ENCODE measurements at regions not wholly inside any gene's neighbourhood (a gene's known extent, or its start where the extent isn't known, plus 50 kb on each side); places are given as distances from the start of the nearest gene placed in this dataset.

- H3K4me3 ChIP-seq (ENCODE audit: extremely low read depth, insufficient read depth, low read length, poor library complexity, severe bottlenecking) = no peak overlapping the region
- H3K4me1 ChIP-seq (ENCODE audit: control insufficient read depth, insufficient read depth, low read length, poor library complexity, severe bottlenecking) = no peaks in the 10 kb centered on the region
- no peaks in the 10 kb centered on the region for H3K9me3 ChIP-seq (ENCODE audit: control insufficient read depth, low read length)
- no peaks in the 10 kb centered on the region for H3K36me3 ChIP-seq (ENCODE audit: control insufficient read depth, insufficient read depth, low read length)
- H3K27ac ChIP-seq (ENCODE audit: low read depth, low read length, severe bottlenecking) = no peak overlapping the region
Measured at GRCh38 chr13:84994582-84994981, 804.6 kb downstream of the SLITRK6 start.

DNA sequence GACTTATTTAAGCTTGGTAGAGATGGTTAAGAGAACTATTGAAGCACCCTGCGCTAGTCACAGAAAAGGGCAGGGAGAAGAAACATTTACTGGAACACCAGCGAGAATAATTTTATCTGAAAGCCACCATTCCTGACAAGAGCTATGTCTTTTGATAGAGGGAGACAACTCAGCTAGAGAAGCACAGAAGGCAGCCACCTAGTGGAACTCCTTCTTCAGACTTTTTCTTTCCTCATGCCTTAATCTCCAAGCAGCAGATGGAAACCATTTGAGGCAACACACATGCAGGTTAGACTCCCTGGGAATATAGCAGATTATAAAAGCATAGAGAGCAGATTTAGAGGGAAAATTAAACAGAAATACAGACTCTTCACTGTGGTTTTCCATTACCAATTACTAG, 813.4 kb downstream of the SLITRK6 start:
- no peaks in the 10 kb centered on the region for H3K36me3 ChIP-seq (ENCODE audit: control insufficient read depth, insufficient read depth, low read length)

GRCh38 chr13:84983321-84983720, 815.9 kb downstream of the SLITRK6 start:
- Histone ChIP-seq H3K4me1 (ENCODE audit: control insufficient read depth, insufficient read depth, low read length, poor library complexity, severe bottlenecking) (no peaks in the 10 kb centered on the region), H3K27ac (ENCODE audit: low read depth, low read length, severe bottlenecking) (no peak overlapping the region), H3K36me3 (ENCODE audit: control insufficient read depth, insufficient read depth, low read length) (no peaks in the 10 kb centered on the region), H3K4me3 (ENCODE audit: extremely low read depth, insufficient read depth, low read length, poor library complexity, severe bottlenecking) (no peak overlapping the region), H3K9me3 (ENCODE audit: control insufficient read depth, low read length) (no peaks in the 10 kb centered on the region)
- no CpG with 5 or more reads among the region's 2 CpGs for WGBS, 2 experiments (ENCODE audit: insufficient coverage in 2 of 2)

More for the DNA sequence above, 813.4 kb downstream of the SLITRK6 start:
- H3K27ac ChIP-seq (ENCODE audit: low read depth, low read length, severe bottlenecking) = no peak overlapping the region
- H3K9me3 ChIP-seq (ENCODE audit: control insufficient read depth, low read length) = no peaks in the 10 kb centered on the region
- H3K4me3 ChIP-seq (ENCODE audit: extremely low read depth, insufficient read depth, low read length, poor library complexity, severe bottlenecking) = no peak overlapping the region
- 69% methylated on average over 2 of the region's 2 CpGs; no CpG with 5 or more reads in 1 of the 2 experiments for WGBS, 2 experiments (ENCODE audit: insufficient coverage in 2 of 2)
- no peaks in the 10 kb centered on the region for H3K4me1 ChIP-seq (ENCODE audit: control insufficient read depth, insufficient read depth, low read length, poor library complexity, severe bottlenecking)

- Histone ChIP-seq H3K27ac (ENCODE audit: low read depth, low read length, severe bottlenecking) (no peak overlapping the region), H3K36me3 (ENCODE audit: control insufficient read depth, insufficient read depth, low read length) (no peaks in the 10 kb centered on the region), H3K4me3 (ENCODE audit: extremely low read depth, insufficient read depth, low read length, poor library complexity, severe bottlenecking) (no peak overlapping the region), H3K4me1 (ENCODE audit: control insufficient read depth, insufficient read depth, low read length, poor library complexity, severe bottlenecking) (no peaks in the 10 kb centered on the region), H3K9me3 (ENCODE audit: control insufficient read depth, low read length) (no peaks in the 10 kb centered on the region)
- no CpG with 5 or more reads among the region's 2 CpGs for WGBS, 2 experiments (ENCODE audit: insufficient coverage in 2 of 2)
Measured at GRCh38 chr13:84980571-84980970, 818.6 kb downstream of the SLITRK6 start.

GRCh38 chr13:84978851-84979250, 820.4 kb downstream of the SLITRK6 start:
- no peak overlapping the region for H3K27ac ChIP-seq (ENCODE audit: low read depth, low read length, severe bottlenecking)
- no peaks in the 10 kb centered on the region for H3K9me3 ChIP-seq (ENCODE audit: control insufficient read depth, low read length)
- no peaks in the 10 kb centered on the region for H3K36me3 ChIP-seq (ENCODE audit: control insufficient read depth, insufficient read depth, low read length)
- H3K4me1 ChIP-seq (ENCODE audit: control insufficient read depth, insufficient read depth, low read length, poor library complexity, severe bottlenecking) = no peaks in the 10 kb centered on the region
- H3K4me3 ChIP-seq (ENCODE audit: extremely low read depth, insufficient read depth, low read length, poor library complexity, severe bottlenecking) = no peak overlapping the region

- Histone ChIP-seq H3K36me3 (ENCODE audit: control insufficient read depth, insufficient read depth, low read length) (no peaks in the 10 kb centered on the region), H3K27ac (ENCODE audit: low read depth, low read length, severe bottlenecking) (no peak overlapping the region)
Measured at GRCh38 chr13:84973661-84974060, 825.6 kb downstream of the SLITRK6 start.

DNA sequence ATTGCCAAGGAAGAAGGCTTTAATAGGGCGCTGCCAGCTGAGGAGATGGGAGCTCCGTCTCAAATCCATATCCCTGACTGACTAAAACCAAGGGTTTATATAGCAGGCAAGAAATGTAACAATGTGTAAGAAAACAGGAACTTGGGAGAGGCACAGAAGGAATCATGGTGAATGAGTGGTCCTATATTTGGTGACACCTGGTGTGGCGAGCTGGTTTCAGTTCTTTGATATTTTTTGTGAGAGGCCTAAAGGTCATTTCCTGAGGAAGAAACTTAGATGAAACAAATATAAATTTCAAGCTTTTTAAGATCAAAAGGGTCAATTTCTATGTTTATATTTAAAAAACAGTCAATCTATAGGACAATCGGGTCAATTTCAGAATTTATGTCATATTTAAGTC, 826.3 kb downstream of the SLITRK6 start:
- H3K27ac ChIP-seq (ENCODE audit: low read depth, low read length, severe bottlenecking) = no peak overlapping the region
- peaks cover 3% of the 10 kb centered on the region for H3K9me3 ChIP-seq (ENCODE audit: control insufficient read depth, low read length)
- no peaks in the 10 kb centered on the region for H3K36me3 ChIP-seq (ENCODE audit: control insufficient read depth, insufficient read depth, low read length)
- H3K4me1 ChIP-seq (ENCODE audit: control insufficient read depth, insufficient read depth, low read length, poor library complexity, severe bottlenecking) = no peaks in the 10 kb centered on the region
- H3K4me3 ChIP-seq (ENCODE audit: extremely low read depth, insufficient read depth, low read length, poor library complexity, severe bottlenecking) = no peak overlapping the region
- 100% methylated on average over 1 of the region's 4 CpGs for WGBS, 2 experiments (ENCODE audit: insufficient coverage in 2 of 2)

More at GRCh38 chr13:84973661-84974060, 825.6 kb downstream of the SLITRK6 start:
- H3K9me3 ChIP-seq (ENCODE audit: control insufficient read depth, low read length) = peaks cover 3% of the 10 kb centered on the region
- no peaks in the 10 kb centered on the region for H3K4me1 ChIP-seq (ENCODE audit: control insufficient read depth, insufficient read depth, low read length, poor library complexity, severe bottlenecking)
- WGBS, 2 experiments (ENCODE audit: insufficient coverage in 2 of 2) = no CpG with 5 or more reads among the region's 1 CpG
- H3K4me3 ChIP-seq (ENCODE audit: extremely low read depth, insufficient read depth, low read length, poor library complexity, severe bottlenecking) = no peak overlapping the region

- H3K36me3 ChIP-seq (ENCODE audit: control insufficient read depth, insufficient read depth, low read length) = no peaks in the 10 kb centered on the region
- no CpG with 5 or more reads among the region's 1 CpG for WGBS, 2 experiments (ENCODE audit: insufficient coverage in 2 of 2)
Measured at GRCh38 chr13:84962849-84963248, 836.4 kb downstream of the SLITRK6 start.

DNA sequence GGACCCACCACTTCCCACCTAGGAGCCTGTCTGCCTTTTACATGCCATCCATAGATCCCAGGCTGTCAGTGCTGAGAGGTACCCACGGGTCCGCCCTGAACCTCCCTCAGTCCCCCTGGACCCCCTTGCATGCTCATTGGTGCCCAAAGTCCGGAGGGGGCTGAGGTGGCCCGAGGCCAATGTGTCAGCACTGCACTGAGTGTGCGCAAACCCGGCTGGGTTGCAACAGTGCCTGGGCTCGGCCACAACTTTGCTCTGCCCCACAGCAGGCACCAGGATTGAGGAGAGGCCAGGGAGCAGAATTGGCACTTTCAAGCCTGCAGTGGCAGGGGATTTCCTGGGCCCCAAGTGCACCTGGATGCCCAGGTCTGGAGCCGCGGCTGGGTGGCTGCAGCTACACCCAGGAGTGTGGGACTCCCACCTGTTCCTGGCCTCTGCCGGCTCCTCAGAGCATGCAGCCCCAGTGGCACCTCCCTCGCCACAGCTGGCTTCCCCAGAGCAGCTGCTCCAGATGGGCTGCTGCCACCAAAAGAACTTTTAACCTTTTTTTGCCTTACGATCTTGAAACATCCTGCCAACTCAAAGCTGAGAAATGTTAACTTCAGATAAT, 837.0 kb downstream of the SLITRK6 start:
- Histone ChIP-seq H3K4me1 (ENCODE audit: control insufficient read depth, insufficient read depth, low read length, poor library complexity, severe bottlenecking) (no peaks in the 10 kb centered on the region), H3K27ac (ENCODE audit: low read depth, low read length, severe bottlenecking) (no peak overlapping the region), H3K4me3 (ENCODE audit: extremely low read depth, insufficient read depth, low read length, poor library complexity, severe bottlenecking) (no peak overlapping the region), H3K9me3 (ENCODE audit: control insufficient read depth, low read length) (no peaks in the 10 kb centered on the region), H3K36me3 (ENCODE audit: control insufficient read depth, insufficient read depth, low read length) (no peaks in the 10 kb centered on the region)
- 84 to 89% methylated on average over 9 to 11 of the region's 12 CpGs for WGBS, 2 experiments (ENCODE audit: insufficient coverage in 2 of 2)

More at GRCh38 chr13:84962849-84963248, 836.4 kb downstream of the SLITRK6 start:
- Histone ChIP-seq H3K4me3 (ENCODE audit: extremely low read depth, insufficient read depth, low read length, poor library complexity, severe bottlenecking) (no peak overlapping the region), H3K27ac (ENCODE audit: low read depth, low read length, severe bottlenecking) (no peak overlapping the region), H3K9me3 (ENCODE audit: control insufficient read depth, low read length) (no peaks in the 10 kb centered on the region), H3K4me1 (ENCODE audit: control insufficient read depth, insufficient read depth, low read length, poor library complexity, severe bottlenecking) (no peaks in the 10 kb centered on the region)

DNA sequence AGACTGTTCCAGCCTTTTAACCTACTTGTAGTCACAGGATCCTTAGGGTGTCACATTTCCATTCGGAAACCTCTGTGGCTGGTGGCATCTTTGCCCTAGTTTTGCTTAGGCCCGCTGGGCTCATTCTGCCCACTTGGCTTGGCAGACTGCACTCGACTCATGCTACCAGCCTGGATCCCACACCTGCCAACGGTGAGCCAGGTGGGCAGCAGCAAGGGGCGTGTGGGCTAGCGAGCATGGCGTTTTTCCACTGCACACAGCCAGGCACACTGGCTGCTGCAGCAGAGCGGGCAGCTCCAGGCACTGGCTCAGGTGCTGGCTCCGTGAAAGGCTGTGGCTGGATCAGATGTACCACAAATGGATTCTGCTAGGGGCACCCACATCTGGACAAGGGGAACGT, 838.2 kb downstream of the SLITRK6 start:
- Histone ChIP-seq H3K4me1 (ENCODE audit: control insufficient read depth, insufficient read depth, low read length, poor library complexity, severe bottlenecking) (no peaks in the 10 kb centered on the region), H3K27ac (ENCODE audit: low read depth, low read length, severe bottlenecking) (no peak overlapping the region), H3K36me3 (ENCODE audit: control insufficient read depth, insufficient read depth, low read length) (no peaks in the 10 kb centered on the region), H3K4me3 (ENCODE audit: extremely low read depth, insufficient read depth, low read length, poor library complexity, severe bottlenecking) (no peak overlapping the region), H3K9me3 (ENCODE audit: control insufficient read depth, low read length) (no peaks in the 10 kb centered on the region)
- WGBS, 2 experiments (ENCODE audit: insufficient coverage in 2 of 2) = 82 to 94% methylated on average over 9 to 10 of the region's 10 CpGs

GRCh38 chr13:84959818-84960217, 839.4 kb downstream of the SLITRK6 start:
- no peaks in the 10 kb centered on the region for H3K4me1 ChIP-seq (ENCODE audit: control insufficient read depth, insufficient read depth, low read length, poor library complexity, severe bottlenecking)
- no peaks in the 10 kb centered on the region for H3K9me3 ChIP-seq (ENCODE audit: control insufficient read depth, low read length)
- no peak overlapping the region for H3K4me3 ChIP-seq (ENCODE audit: extremely low read depth, insufficient read depth, low read length, poor library complexity, severe bottlenecking)
- H3K36me3 ChIP-seq (ENCODE audit: control insufficient read depth, insufficient read depth, low read length) = no peaks in the 10 kb centered on the region
- 40% methylated on average over 1 of the region's 2 CpGs for WGBS, 2 experiments (ENCODE audit: insufficient coverage in 2 of 2)
- no peak overlapping the region for H3K27ac ChIP-seq (ENCODE audit: low read depth, low read length, severe bottlenecking)

All from mesodermal cell (in vitro differentiated cells).